ENCODE measurements at regions not wholly inside any gene's neighbourhood (a gene's known extent, or its start where the extent isn't known, plus 50 kb on each side); places are given as distances from the start of the nearest gene placed in this dataset.

- no peak overlapping the region for H3K9ac ChIP-seq (ENCODE audit: insufficient read depth in 1 of 2, low read depth in 2 of 2, low read length in 2 of 2)
- TF ChIP-seq UBTF (IDR thresholded peaks at IDR 0.05; ENCODE audit: borderline replicate concordance in 1 of 2, low read depth in 2 of 2, low read length in 2 of 2) (0 out of 4 replicates have a peak, but pooled peaks of 1 of the 2 experiments have one; percentile 61), CXXC5 (CRISPR knock-in tag; IDR thresholded peaks at IDR 0.05) (peak; percentile 31; the same call in 1 of the 2 replicates), E2F6 (IDR thresholded peaks at IDR 0.05; ENCODE audit: borderline replicate concordance in 1 of 2, extremely low read depth in 1 of 2, insufficient read depth in 1 of 2, insufficient read length in 1 of 2, low read depth in 1 of 2, low read length in 1 of 2, poor library complexity in 1 of 2, severe bottlenecking in 1 of 2) (peak in 1 of 2 experiments; percentile 83), RAD21 (CRISPR knock-in tag; conservative IDR thresholded peaks at IDR 0.05 in 1 of 2, IDR thresholded peaks at IDR 0.05 in 1 of 2) (peak in 1 of 2 experiments; percentile 50; a peak in 2 of 4 replicates), CTCFL (IDR thresholded peaks at IDR 0.05; ENCODE audit: borderline replicate concordance, insufficient read depth, low read depth, low read length, poor library complexity, severe bottlenecking) (peak; percentile 68), CTCF (IDR thresholded peaks at IDR 0.05 in 2 of 3, conservative IDR thresholded peaks at IDR 0.05 in 1 of 3; ENCODE audit: insufficient read depth in 2 of 3, low read depth in 1 of 3, low read length in 3 of 3) (peak; percentile 25 to 53 (median 35); a peak in 3 of 6 replicates), BCL6 (CRISPR knock-in tag; IDR thresholded peaks at IDR 0.05) (no peak), ZBTB17 (CRISPR knock-in tag; IDR thresholded peaks at IDR 0.05) (peak; percentile 89), L3MBTL2 (IDR thresholded peaks at IDR 0.05) (peak; percentile 51; the same call in 1 of the 2 replicates), HEY1 (CRISPR knock-in tag; IDR thresholded peaks at IDR 0.05; ENCODE audit: borderline replicate concordance) (no peak), BHLHE40 (IDR thresholded peaks at IDR 0.05; ENCODE audit: low read length) (0 out of 2 replicates have a peak, but pooled peaks have one; percentile 30)
Measured at GRCh38 chr7:35971133-35971891, 170.5 kb downstream of the SEPTIN7 start.

More at GRCh38 chr7:35971133-35971891, 170.5 kb downstream of the SEPTIN7 start:
- Histone ChIP-seq H3K27me3 (ENCODE audit: control insufficient read depth in 2 of 2, insufficient read depth in 2 of 2, low read length in 2 of 2) (peaks cover 8 to 35% of the 10 kb centered on the region in 2 experiments; a peak in 4 of 5 replicates), H3K27ac (ENCODE audit: extremely low read depth, low read depth, low read length) (no peak overlapping the region), H3K79me2 (ENCODE audit: control insufficient read depth, insufficient read depth, low read length) (no peaks in the 10 kb centered on the region), H4K20me1 (replicated peaks; ENCODE audit: control insufficient read depth, insufficient read depth, low read length) (no peaks in the 10 kb centered on the region), H2AFZ (ENCODE audit: low read depth, low read length) (peak overlapping the region; percentile 47), H3K4me2 (ENCODE audit: insufficient read depth, low read length) (peak overlapping the region; percentile 46), H3K9me3 (replicated peaks; ENCODE audit: control insufficient read depth, insufficient read depth, low read depth, low read length) (no peaks in the 10 kb centered on the region), H3K4me3 (no peak overlapping the region), H3K4me1 (replicated peaks in 1 of 2; ENCODE audit: control insufficient read depth in 2 of 2, insufficient read depth in 2 of 2, low read length in 2 of 2) (peaks cover 0 to 26% of the 10 kb centered on the region in 2 experiments; a peak in 2 of 5 replicates), H3K36me3 (ENCODE audit: control insufficient read depth, insufficient read depth, low read length) (no peaks in the 10 kb centered on the region), H3K9me1 (ENCODE audit: control insufficient read depth, insufficient read depth, low read length) (no peaks in the 10 kb centered on the region)
- FAIRE-seq (no peak), ATAC-seq (peak; percentile 93), DNase-seq (ENCODE audit: extremely low read depth in 1 of 4, low spot score in 3 of 4) (peak in 2 of 4 experiments; percentile 10 to 42)
- in situ Hi-C loops (cut with MboI) (loop anchor here (10.0 kb wide), 1 partner anchor 57 kb away; no protein-coding TSS in a partner anchor), intact Hi-C loops (cut with micrococcal nuclease) (loop anchor here (5.0 kb wide), 1 partner anchor 264 kb away; no protein-coding TSS in a partner anchor)
- 7% methylated on average over 41 of the region's 55 CpGs for WGBS (ENCODE audit: insufficient coverage, low coverage, missing lambda C conversion rate)
- BruUV-seq (replicated peaks), result no TSS peak
- CTCF ChIA-PET (ENCODE audit: low intra/inter-chr PET ratio), result no interaction called here
- POLR2A ChIA-PET, result interaction anchor here (1.1 kb wide), 1 partner anchor 279 kb away, joined by 3 read pairs; no protein-coding TSS in a partner anchor
